Esophagus muscularis mucosa (tissue), 4 donors: ENCODE measurements at regions not wholly inside any gene's neighbourhood (a gene's known extent, or its start where the extent isn't known, plus 50 kb on each side); places are given as distances from the start of the nearest gene placed in this dataset.

Experiments used
- CTCF ChIP-seq, 3 experiments: fragments of 200-600 bp in 2 of 3; fragments of 450-650 bp in 1 of 3; sonication (generic) in 2 of 3; IDR thresholded peaks; one replicate each; pipeline ENCODE4 v1.5.1; 2017 to 2019; ENCODE audit warnings: antibody characterized with exemption in 3 of 3, mild to moderate bottlenecking in 2 of 3, moderate library complexity in 1 of 3
- EP300 ChIP-seq: sonication (generic); formaldehyde crosslinking; IDR thresholded peaks from one replicate; pipeline ENCODE4 v1.6.1; 2017; ENCODE audit warnings: antibody characterized with exemption
- POLR2A ChIP-seq: fragments of 450-650 bp; IDR thresholded peaks from one replicate; pipeline ENCODE4 v1.6.1; 2017; ENCODE audit warnings: antibody characterized with exemption, moderate library complexity, mild to moderate bottlenecking, low read depth
- POLR2AphosphoS5 ChIP-seq, 2 donors: sonication (generic); formaldehyde crosslinking; IDR thresholded peaks; one replicate each; pipeline ENCODE4 v1.6.1; 2017; ENCODE audit warnings: antibody characterized with exemption in 2 of 2

- TF ChIP-seq POLR2A = no peak
- no peak for TF ChIP-seq POLR2AphosphoS5 (IDR thresholded peaks at IDR 0.05)
- no peak for TF ChIP-seq CTCF (IDR thresholded peaks at IDR 0.05)
- no peak for TF ChIP-seq EP300
Measured at GRCh38 chr7:25031432-25031831, 51.5 kb upstream of the OSBPL3 start.
